ENCODE measurements at regions not wholly inside any gene's neighbourhood (a gene's known extent, or its start where the extent isn't known, plus 50 kb on each side); places are given as distances from the start of the nearest gene placed in this dataset.

- no peak for ATAC-seq
- CTCF ChIA-PET: interaction anchor here (0.5 kb wide), 1 partner anchor 24 kb away, joined by 3 read pairs; no protein-coding TSS in a partner anchor
- H3K27ac Mint-ChIP-seq: no peak overlapping the region
- H3K27me3 Mint-ChIP-seq (ENCODE audit: low read depth): no peaks in the 10 kb centered on the region
- TF ChIP-seq GABPB1 (CRISPR knock-in tag; IDR thresholded peaks at IDR 0.05) (no peak), ESRRA (CRISPR knock-in tag; IDR thresholded peaks at IDR 0.05; ENCODE audit: borderline replicate concordance) (no peak), ZNF317 (CRISPR knock-in tag; IDR thresholded peaks at IDR 0.05; ENCODE audit: borderline replicate concordance, low read depth) (no peak), NFE2L1 (CRISPR knock-in tag; IDR thresholded peaks at IDR 0.05) (no peak), EMX1 (CRISPR knock-in tag; IDR thresholded peaks at IDR 0.05) (no peak), JAZF1 (CRISPR knock-in tag; IDR thresholded peaks at IDR 0.05) (no peak)
- H3K4me1 Mint-ChIP-seq: peaks cover 25% of the 10 kb centered on the region
- H3K36me3 Mint-ChIP-seq: no peaks in the 10 kb centered on the region
- no peaks in the 10 kb centered on the region for H3K9me3 Mint-ChIP-seq
- POLR2A ChIA-PET: no interaction called here
- DNase-seq (ENCODE audit: low spot score): no peak
- no peak overlapping the region for H3K4me3 Mint-ChIP-seq
These were observed 222.1 kb upstream of the JADE1 start for GRCh38 chr4:128587382-128587781.

GRCh38 chr4:128583753-128584712, 225.5 kb upstream of the JADE1 start:
- ATAC-seq: no peak
- CTCF ChIA-PET: interaction anchor here (0.7 to 1.3 kb wide), 4 partner anchors 9 to 26 kb away, joined by 3 to 4 read pairs (median 3); no protein-coding TSS in a partner anchor
- no peak overlapping the region for H3K27ac Mint-ChIP-seq
- peaks cover 8% of the 10 kb centered on the region for H3K4me1 Mint-ChIP-seq
- no peak for DNase-seq (ENCODE audit: low spot score)
- no peak overlapping the region for H3K4me3 Mint-ChIP-seq
- H3K27me3 Mint-ChIP-seq (ENCODE audit: low read depth): no peaks in the 10 kb centered on the region
- POLR2A ChIA-PET: no interaction called here
- no peaks in the 10 kb centered on the region for H3K9me3 Mint-ChIP-seq
- H3K36me3 Mint-ChIP-seq: no peaks in the 10 kb centered on the region
- TF ChIP-seq TEAD4 (CRISPR knock-in tag; IDR thresholded peaks at IDR 0.05): no peak
- no peak for TF ChIP-seq ZSCAN18 (CRISPR knock-in tag; IDR thresholded peaks at IDR 0.05)
- no peak for TF ChIP-seq ZNF121 (CRISPR knock-in tag; IDR thresholded peaks at IDR 0.05)
- no peak for TF ChIP-seq RORB (CRISPR knock-in tag; IDR thresholded peaks at IDR 0.05)
- TF ChIP-seq ZNF219 (CRISPR knock-in tag; IDR thresholded peaks at IDR 0.05; ENCODE audit: borderline replicate concordance): no peak
- TF ChIP-seq ZNF512 (CRISPR knock-in tag; IDR thresholded peaks at IDR 0.05; ENCODE audit: borderline replicate concordance): no peak
- TF ChIP-seq ARID4B (CRISPR knock-in tag; IDR thresholded peaks at IDR 0.05; ENCODE audit: borderline replicate concordance): no peak
- TF ChIP-seq SOX15 (CRISPR knock-in tag; IDR thresholded peaks at IDR 0.05): no peak
- TF ChIP-seq MYBL2 (CRISPR knock-in tag; IDR thresholded peaks at IDR 0.05): no peak
- no peak for TF ChIP-seq CDX4 (CRISPR knock-in tag; IDR thresholded peaks at IDR 0.05; ENCODE audit: borderline replicate concordance)
- no peak for TF ChIP-seq ZNF532 (CRISPR knock-in tag; IDR thresholded peaks at IDR 0.05; ENCODE audit: borderline replicate concordance)
- TF ChIP-seq TEAD1 (CRISPR knock-in tag; IDR thresholded peaks at IDR 0.05): no peak
